ENCODE measurements at regions not wholly inside any gene's neighbourhood (a gene's known extent, or its start where the extent isn't known, plus 50 kb on each side); places are given as distances from the start of the nearest gene placed in this dataset.

GRCh38 chr3:27865731-27866130 is 143.6 kb upstream of the EOMES start:
- DNase-seq (ENCODE audit: low read depth) = no peak

GRCh38 chr3:27869152-27869551 is 147.0 kb upstream of the EOMES start:
- DNase-seq (ENCODE audit: low read depth) = no peak

- DNase-seq (ENCODE audit: low read depth) = no peak
Observed at GRCh38 chr3:27877061-27878013, 155.2 kb upstream of the EOMES start.

- no peak for DNase-seq (ENCODE audit: low read depth)
Observed at GRCh38 chr3:27878014-27878383, 155.9 kb upstream of the EOMES start.

- DNase-seq (ENCODE audit: low read depth) = peak; percentile 37
Observed at GRCh38 chr3:27880969-27881892, 159.1 kb upstream of the EOMES start.

- DNase-seq (ENCODE audit: low read depth) = no peak
Observed at GRCh38 chr3:27883266-27883665, 161.1 kb upstream of the EOMES start.

GRCh38 chr3:27885641-27886040 is 163.5 kb upstream of the EOMES start:
- no peak for DNase-seq (ENCODE audit: low read depth)

- no peak for DNase-seq (ENCODE audit: low read depth)
Observed at GRCh38 chr3:27888562-27888961, 166.4 kb upstream of the EOMES start.

GRCh38 chr3:27889745-27890144 is 167.6 kb upstream of the EOMES start:
- no peak for DNase-seq (ENCODE audit: low read depth)

GRCh38 chr3:27900316-27900715 is 178.2 kb upstream of the EOMES start:
- DNase-seq (ENCODE audit: low read depth) = peak; percentile 15

- DNase-seq (ENCODE audit: low read depth) = no peak
Observed at GRCh38 chr3:27903446-27903845, 181.3 kb upstream of the EOMES start.

- DNase-seq (ENCODE audit: low read depth) = no peak
Observed at GRCh38 chr3:27905625-27906024, 183.5 kb upstream of the EOMES start.

- DNase-seq (ENCODE audit: low read depth) = no peak
Observed at GRCh38 chr3:27907148-27907547, 185.0 kb upstream of the EOMES start.

GRCh38 chr3:27907929-27908328 is 185.8 kb upstream of the EOMES start:
- no peak for DNase-seq (ENCODE audit: low read depth)

GRCh38 chr3:27910456-27910855 is 188.3 kb upstream of the EOMES start:
- DNase-seq (ENCODE audit: low read depth) = no peak

GRCh38 chr3:27914199-27914598 is 192.1 kb upstream of the EOMES start:
- no peak for DNase-seq (ENCODE audit: low read depth)

- no peak for DNase-seq (ENCODE audit: low read depth)
Observed at GRCh38 chr3:27923349-27924068, 201.4 kb upstream of the EOMES start.

GRCh38 chr3:27927882-27928281 is 205.8 kb upstream of the EOMES start:
- no peak for DNase-seq (ENCODE audit: low read depth)

GRCh38 chr3:27930052-27930602 is 208.0 kb upstream of the EOMES start:
- no peak for DNase-seq (ENCODE audit: low read depth)

GRCh38 chr3:27935492-27935891 is 213.4 kb upstream of the EOMES start:
- no peak for DNase-seq (ENCODE audit: low read depth)

- no peak for DNase-seq (ENCODE audit: low read depth)
Observed at GRCh38 chr3:27939521-27939920, 217.4 kb upstream of the EOMES start.

GRCh38 chr3:27939940-27940339 is 217.8 kb upstream of the EOMES start:
- DNase-seq (ENCODE audit: low read depth) = no peak
